ENCODE measurements at regions not wholly inside any gene's neighbourhood (a gene's known extent, or its start where the extent isn't known, plus 50 kb on each side); places are given as distances from the start of the nearest gene placed in this dataset.
A peak's percentile ranks its signal among the peaks of the same experiment; 100 is the strongest.
"Not testable (repeated sequence)": the region's sequence is repeated elsewhere in the genome, so short reads cannot be mapped to it uniquely, and the experiment has no call there.

DNA sequence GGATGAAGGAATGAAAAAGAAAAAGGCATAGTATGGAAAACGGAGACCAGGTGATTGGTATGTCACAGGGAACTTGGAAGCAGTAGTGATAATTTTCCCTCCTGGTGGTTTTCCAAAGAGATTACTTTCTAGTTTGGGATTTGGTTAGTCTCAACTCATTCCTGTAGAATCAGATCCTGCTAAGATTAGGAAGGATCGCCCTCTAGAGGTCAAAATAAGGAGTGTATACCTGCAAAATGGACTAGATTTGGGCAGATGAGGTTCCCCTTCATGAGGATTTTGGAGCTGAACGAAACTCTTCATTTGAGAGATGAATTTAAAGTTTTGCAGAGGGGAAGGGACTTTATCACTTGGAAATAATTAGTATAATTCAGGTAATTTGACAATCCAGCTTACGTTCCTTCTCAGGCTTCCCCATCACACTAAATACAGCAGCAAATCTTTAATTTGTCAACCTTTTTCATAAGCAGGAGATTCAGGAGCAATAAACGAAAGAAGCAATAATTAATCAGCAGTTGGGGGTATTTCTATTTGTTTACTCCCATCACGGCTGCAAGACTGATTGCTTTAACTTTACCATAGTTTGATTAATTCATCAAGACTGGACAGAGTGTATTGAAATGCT, 65.2 kb downstream of the CCDC195 start:
- Mint-ChIP-seq H3K4me3 (no peak overlapping the region), H3K36me3 (ENCODE audit: low read depth) (no peaks in the 10 kb centered on the region), H3K27ac (ENCODE audit: unreplicated experiment) (no peak overlapping the region), H3K9me3 (peaks cover 4% of the 10 kb centered on the region), H3K27me3 (ENCODE audit: low read depth) (no peaks in the 10 kb centered on the region), H3K4me1 (no peaks in the 10 kb centered on the region)
- TF ChIP-seq, protein P1, sequence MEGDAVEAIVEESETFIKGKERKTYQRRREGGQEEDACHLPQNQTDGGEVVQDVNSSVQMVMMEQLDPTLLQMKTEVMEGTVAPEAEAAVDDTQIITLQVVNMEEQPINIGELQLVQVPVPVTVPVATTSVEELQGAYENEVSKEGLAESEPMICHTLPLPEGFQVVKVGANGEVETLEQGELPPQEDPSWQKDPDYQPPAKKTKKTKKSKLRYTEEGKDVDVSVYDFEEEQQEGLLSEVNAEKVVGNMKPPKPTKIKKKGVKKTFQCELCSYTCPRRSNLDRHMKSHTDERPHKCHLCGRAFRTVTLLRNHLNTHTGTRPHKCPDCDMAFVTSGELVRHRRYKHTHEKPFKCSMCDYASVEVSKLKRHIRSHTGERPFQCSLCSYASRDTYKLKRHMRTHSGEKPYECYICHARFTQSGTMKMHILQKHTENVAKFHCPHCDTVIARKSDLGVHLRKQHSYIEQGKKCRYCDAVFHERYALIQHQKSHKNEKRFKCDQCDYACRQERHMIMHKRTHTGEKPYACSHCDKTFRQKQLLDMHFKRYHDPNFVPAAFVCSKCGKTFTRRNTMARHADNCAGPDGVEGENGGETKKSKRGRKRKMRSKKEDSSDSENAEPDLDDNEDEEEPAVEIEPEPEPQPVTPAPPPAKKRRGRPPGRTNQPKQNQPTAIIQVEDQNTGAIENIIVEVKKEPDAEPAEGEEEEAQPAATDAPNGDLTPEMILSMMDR (conservative IDR thresholded peaks at IDR 0.05) = peak; percentile 85
- DNase-seq (ENCODE audit: low read depth, low spot score) = peak; percentile 4

DNA sequence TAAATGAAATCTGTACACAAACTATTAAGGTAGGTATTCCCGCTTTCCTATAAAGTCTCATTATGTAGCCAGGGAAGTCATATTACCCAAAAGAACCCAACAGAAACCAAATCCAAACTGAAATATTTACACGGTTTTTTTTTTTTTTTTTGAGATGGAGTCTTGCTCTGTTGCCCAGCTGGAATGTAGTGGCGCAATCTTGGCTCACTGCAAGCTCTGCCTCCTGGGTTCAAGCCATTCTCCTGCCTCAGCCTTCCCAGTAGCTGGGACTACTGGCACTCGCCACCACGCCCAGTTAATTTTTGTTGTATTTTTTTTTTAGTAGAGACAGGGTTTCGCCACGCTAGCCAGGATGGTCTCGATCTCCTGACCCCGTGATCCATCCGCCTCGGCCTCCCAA, 62.5 kb upstream of the CUL3 start:
- not testable (repeated sequence) for H3K4me1 Mint-ChIP-seq; H3K4me3 Mint-ChIP-seq; H3K36me3 Mint-ChIP-seq (ENCODE audit: low read depth); H3K9me3 Mint-ChIP-seq; H3K27me3 Mint-ChIP-seq (ENCODE audit: low read depth); DNase-seq (ENCODE audit: low read depth, low spot score); H3K27ac Mint-ChIP-seq (ENCODE audit: unreplicated experiment)

DNA sequence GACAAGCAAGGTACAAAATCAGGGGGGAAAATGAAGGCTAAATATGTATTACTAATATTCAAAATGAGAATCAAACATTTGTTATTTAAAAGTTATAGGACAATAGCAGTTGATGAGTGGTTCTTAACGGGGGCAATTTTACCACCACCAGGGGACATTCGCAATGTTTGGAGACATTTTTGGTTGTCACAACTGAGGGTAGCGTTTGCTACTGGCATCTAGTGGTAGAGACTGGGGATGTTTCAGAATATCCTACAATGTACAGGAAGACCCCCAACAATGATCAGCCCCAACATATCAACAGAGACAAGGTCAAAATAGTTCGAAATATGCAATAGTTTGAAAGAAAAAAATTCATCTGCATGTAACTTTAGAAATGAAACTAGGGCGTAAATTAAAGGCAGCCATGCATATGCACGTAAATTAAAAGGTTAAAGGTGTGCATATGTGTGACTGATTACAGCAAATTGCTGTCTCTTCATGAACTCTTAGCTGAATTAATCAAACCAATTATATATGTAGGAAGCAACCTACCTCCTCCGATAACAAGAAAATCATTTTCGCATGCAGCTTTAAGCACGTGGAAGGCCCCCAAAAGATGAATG, 61.2 kb upstream of the CUL3 start:
- no peak overlapping the region for H3K4me3 Mint-ChIP-seq
- H3K27ac Mint-ChIP-seq (ENCODE audit: unreplicated experiment) = no peak overlapping the region
- H3K9me3 Mint-ChIP-seq = no peaks in the 10 kb centered on the region
- TF ChIP-seq, protein P1 (conservative IDR thresholded peaks at IDR 0.05) = peak; percentile 69
- H3K4me1 Mint-ChIP-seq = no peaks in the 10 kb centered on the region
- no peaks in the 10 kb centered on the region for H3K27me3 Mint-ChIP-seq (ENCODE audit: low read depth)
- no peaks in the 10 kb centered on the region for H3K36me3 Mint-ChIP-seq (ENCODE audit: low read depth)
- DNase-seq (ENCODE audit: low read depth, low spot score) = peak; percentile 4

DNA sequence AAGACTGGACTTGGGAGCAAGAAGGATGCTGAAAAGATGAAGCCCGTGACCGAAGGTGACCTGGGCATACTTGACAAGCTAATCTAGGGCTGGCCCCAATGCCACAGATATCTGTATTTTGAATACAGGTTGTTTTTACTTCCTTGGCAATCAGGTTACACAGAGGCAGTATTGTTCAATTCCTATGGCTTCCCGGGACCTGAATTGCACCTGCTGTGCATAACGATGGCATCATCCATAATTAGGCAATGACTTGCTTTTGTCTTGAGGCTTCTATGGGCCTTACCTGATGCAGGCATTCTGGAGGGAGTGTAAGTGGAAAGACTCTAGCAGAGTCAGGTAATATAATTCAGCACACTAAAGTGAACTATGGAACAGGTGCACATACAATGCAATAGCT, 60.6 kb upstream of the CUL3 start:
- H3K4me3 Mint-ChIP-seq = no peak overlapping the region
- no peaks in the 10 kb centered on the region for H3K9me3 Mint-ChIP-seq
- no peak overlapping the region for H3K27ac Mint-ChIP-seq (ENCODE audit: unreplicated experiment)
- no peaks in the 10 kb centered on the region for H3K4me1 Mint-ChIP-seq
- no peak for DNase-seq (ENCODE audit: low read depth, low spot score)
- TF ChIP-seq, protein P1 (conservative IDR thresholded peaks at IDR 0.05) = no peak
- H3K36me3 Mint-ChIP-seq (ENCODE audit: low read depth) = no peaks in the 10 kb centered on the region
- no peaks in the 10 kb centered on the region for H3K27me3 Mint-ChIP-seq (ENCODE audit: low read depth)

DNA sequence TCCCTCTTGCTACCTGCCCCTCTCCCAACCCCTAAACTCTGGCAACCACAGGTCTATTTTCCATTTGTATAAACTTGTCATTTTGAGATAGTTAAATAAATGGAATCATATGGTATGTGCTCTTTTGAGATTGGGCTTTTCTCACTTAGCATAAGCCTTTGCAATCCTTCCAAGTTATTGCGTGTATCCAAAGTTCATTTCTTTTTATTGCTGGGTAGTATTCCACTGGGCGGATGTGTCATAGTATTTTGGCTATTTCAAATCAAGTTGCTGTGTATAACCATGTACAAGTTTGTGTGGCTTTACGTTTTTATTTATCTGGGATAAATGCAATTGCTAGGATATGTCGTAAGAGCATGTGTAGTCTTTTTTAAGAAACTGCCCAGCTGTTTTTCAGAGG, 55.5 kb upstream of the CUL3 start:
- Mint-ChIP-seq H3K9me3 (no peaks in the 10 kb centered on the region), H3K4me3 (no peak overlapping the region), H3K27ac (ENCODE audit: unreplicated experiment) (no peak overlapping the region), H3K36me3 (ENCODE audit: low read depth) (no peaks in the 10 kb centered on the region), H3K27me3 (ENCODE audit: low read depth) (no peaks in the 10 kb centered on the region), H3K4me1 (no peaks in the 10 kb centered on the region)
- no peak for DNase-seq (ENCODE audit: low read depth, low spot score)
- TF ChIP-seq, protein P1 (conservative IDR thresholded peaks at IDR 0.05) = no peak

DNA sequence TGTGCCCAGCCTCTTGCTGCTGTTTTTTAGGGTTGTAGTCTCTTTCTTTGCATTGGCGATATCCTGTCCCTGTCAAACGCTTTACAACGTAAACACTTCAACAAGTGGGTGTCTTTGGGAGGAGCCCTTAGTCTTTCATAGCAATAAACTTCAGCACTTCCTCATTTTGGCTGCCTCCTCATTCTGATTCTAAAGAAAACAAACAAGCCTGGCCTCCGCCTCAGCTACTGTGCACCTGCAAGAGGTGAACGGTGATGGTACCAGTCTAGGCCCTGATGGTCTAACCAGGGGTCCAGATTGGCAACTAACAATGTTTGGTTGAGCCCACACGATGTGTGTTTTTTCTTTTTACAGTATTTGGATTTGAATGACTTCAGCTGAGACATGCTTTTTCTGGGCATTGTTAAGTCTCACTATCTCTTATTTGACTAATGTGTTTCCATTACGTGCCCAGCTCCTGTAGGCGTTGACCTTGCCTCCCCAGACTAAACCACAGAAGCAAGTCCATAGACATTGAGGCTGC, 53.2 kb upstream of the CUL3 start:
- no peaks in the 10 kb centered on the region for H3K27me3 Mint-ChIP-seq (ENCODE audit: low read depth)
- H3K4me1 Mint-ChIP-seq = no peaks in the 10 kb centered on the region
- DNase-seq (ENCODE audit: low read depth, low spot score) = no peak
- H3K4me3 Mint-ChIP-seq = no peak overlapping the region
- no peaks in the 10 kb centered on the region for H3K36me3 Mint-ChIP-seq (ENCODE audit: low read depth)
- no peaks in the 10 kb centered on the region for H3K9me3 Mint-ChIP-seq
- H3K27ac Mint-ChIP-seq (ENCODE audit: unreplicated experiment) = no peak overlapping the region
- TF ChIP-seq, protein P1 (conservative IDR thresholded peaks at IDR 0.05) = no peak
